ENCODE measurements at regions not wholly inside any gene's neighbourhood (a gene's known extent, or its start where the extent isn't known, plus 50 kb on each side); places are given as distances from the start of the nearest gene placed in this dataset.

DNA sequence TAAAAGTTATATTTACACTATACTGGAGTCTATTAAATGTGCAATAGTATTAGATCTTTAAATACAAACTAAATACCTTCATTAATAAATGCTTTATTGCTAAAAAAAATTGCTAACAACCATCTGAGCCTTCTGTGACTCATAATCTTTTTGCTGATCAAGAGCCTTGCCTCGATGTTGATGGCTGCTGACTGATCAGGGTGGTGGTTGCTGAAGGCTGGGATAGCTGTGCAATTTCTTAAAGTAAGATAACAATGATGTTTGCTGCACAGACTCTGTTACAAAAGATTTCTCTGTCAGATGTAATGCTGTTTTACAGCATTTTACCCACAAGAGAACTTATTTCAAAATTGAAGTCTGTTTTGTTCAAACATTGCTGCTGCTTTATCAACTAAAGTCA lies 421.4 kb upstream of the CYRIA start:
- ChIA-PET CTCF (no interaction called here), POLR2A (no interaction called here)
- TF ChIP-seq, protein P1, sequence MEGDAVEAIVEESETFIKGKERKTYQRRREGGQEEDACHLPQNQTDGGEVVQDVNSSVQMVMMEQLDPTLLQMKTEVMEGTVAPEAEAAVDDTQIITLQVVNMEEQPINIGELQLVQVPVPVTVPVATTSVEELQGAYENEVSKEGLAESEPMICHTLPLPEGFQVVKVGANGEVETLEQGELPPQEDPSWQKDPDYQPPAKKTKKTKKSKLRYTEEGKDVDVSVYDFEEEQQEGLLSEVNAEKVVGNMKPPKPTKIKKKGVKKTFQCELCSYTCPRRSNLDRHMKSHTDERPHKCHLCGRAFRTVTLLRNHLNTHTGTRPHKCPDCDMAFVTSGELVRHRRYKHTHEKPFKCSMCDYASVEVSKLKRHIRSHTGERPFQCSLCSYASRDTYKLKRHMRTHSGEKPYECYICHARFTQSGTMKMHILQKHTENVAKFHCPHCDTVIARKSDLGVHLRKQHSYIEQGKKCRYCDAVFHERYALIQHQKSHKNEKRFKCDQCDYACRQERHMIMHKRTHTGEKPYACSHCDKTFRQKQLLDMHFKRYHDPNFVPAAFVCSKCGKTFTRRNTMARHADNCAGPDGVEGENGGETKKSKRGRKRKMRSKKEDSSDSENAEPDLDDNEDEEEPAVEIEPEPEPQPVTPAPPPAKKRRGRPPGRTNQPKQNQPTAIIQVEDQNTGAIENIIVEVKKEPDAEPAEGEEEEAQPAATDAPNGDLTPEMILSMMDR (IDR thresholded peaks at IDR 0.05; ENCODE audit: insufficient read depth, low read depth, low read length), result no peak
- H3K27me3 ChIP-seq (ENCODE audit: control insufficient read depth, insufficient read depth, low read length), result no peaks in the 10 kb centered on the region
- no peak overlapping the region for H3K4me3 ChIP-seq (ENCODE audit: low read depth, low read length)
- DNase-seq (ENCODE audit: low read depth), result no peak
- no peaks in the 10 kb centered on the region for H3K36me3 ChIP-seq (ENCODE audit: control insufficient read depth, insufficient read depth, low read length)

DNA sequence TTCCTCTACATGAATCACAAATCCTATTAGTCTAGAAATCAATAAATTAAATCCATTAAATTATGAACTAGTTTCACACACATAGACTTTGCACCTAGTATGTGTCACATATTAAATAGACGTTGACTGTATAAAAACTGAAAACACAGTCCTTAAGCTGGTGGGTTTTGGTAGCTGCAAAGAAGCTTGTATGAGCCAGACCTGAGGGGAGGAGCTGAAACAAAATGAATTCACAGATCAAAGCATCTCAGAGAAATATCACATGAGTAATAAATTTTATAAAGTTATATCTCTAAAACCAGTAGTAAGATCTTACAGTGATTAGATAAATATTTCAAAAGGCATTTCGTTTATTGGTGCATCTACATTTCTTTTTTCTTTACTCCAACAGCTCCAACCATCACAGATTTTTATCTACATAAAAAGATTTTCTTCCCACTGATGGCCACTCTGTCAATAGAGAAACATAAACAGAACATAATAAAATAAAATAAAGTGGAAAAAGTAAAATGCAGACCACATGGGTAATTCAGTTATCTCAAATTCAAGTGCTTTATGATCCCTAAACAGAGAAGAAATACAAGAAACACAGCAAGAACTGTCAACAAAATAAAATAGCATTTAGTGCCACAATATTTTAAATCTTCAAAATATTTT lies 420.0 kb upstream of the CYRIA start:
- ChIA-PET CTCF (no interaction called here), POLR2A (no interaction called here)
- TF ChIP-seq, protein P1 (IDR thresholded peaks at IDR 0.05; ENCODE audit: insufficient read depth, low read depth, low read length), result no peak
- DNase-seq (ENCODE audit: low read depth), result no peak
- Histone ChIP-seq H3K4me3 (ENCODE audit: low read depth, low read length) (no peak overlapping the region), H3K36me3 (ENCODE audit: control insufficient read depth, insufficient read depth, low read length) (no peaks in the 10 kb centered on the region), H3K27me3 (ENCODE audit: control insufficient read depth, insufficient read depth, low read length) (no peaks in the 10 kb centered on the region)

DNA sequence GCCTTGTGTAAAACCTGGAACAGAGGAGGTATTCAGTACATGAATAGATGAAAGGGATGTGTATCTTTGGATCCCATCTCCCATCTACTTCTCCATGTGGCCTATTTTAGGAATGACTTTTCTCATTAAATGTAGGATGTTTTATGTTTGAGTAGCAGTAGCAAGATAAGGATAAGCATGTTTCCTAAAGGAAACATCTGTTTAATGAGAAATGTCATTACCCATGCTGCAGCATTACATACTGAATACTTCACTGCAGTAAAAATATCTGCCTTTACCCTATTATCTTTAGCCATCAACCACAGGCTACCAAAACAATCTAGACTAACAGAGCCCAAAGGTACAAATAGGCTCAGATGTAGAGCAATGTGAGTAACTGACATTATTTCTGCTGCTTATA lies 419.2 kb upstream of the CYRIA start:
- ChIA-PET POLR2A (no interaction called here), CTCF (no interaction called here)
- no peaks in the 10 kb centered on the region for H3K27me3 ChIP-seq (ENCODE audit: control insufficient read depth, insufficient read depth, low read length)
- no peaks in the 10 kb centered on the region for H3K36me3 ChIP-seq (ENCODE audit: control insufficient read depth, insufficient read depth, low read length)
- no peak for DNase-seq (ENCODE audit: low read depth)
- H3K4me3 ChIP-seq (ENCODE audit: low read depth, low read length), result no peak overlapping the region
- TF ChIP-seq, protein P1 (IDR thresholded peaks at IDR 0.05; ENCODE audit: insufficient read depth, low read depth, low read length), result no peak

DNA sequence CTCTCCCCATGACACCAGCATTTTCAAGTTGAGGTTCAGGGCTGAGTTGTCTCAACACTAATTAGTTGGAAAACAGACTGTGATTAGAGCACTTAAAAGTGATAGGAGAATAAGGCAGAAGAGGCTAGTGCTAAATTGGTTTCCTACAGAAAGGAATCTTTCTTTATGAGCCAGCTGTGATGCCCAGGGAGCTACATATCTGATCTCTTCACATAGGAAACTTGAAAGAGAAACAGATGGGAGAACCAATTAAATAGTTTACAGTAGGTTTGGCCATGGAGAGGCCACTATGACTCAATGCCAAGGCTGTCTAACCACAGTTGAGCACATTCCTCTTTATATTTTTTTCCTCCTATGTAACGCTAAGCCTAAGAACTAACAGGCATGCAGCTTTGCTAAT lies 418.3 kb upstream of the CYRIA start:
- Histone ChIP-seq H3K27me3 (ENCODE audit: control insufficient read depth, insufficient read depth, low read length) (no peaks in the 10 kb centered on the region), H3K36me3 (ENCODE audit: control insufficient read depth, insufficient read depth, low read length) (no peaks in the 10 kb centered on the region), H3K4me3 (ENCODE audit: low read depth, low read length) (no peak overlapping the region)
- POLR2A ChIA-PET, result no interaction called here
- CTCF ChIA-PET, result no interaction called here
- TF ChIP-seq, protein P1 (IDR thresholded peaks at IDR 0.05; ENCODE audit: insufficient read depth, low read depth, low read length), result no peak
- DNase-seq (ENCODE audit: low read depth), result no peak

DNA sequence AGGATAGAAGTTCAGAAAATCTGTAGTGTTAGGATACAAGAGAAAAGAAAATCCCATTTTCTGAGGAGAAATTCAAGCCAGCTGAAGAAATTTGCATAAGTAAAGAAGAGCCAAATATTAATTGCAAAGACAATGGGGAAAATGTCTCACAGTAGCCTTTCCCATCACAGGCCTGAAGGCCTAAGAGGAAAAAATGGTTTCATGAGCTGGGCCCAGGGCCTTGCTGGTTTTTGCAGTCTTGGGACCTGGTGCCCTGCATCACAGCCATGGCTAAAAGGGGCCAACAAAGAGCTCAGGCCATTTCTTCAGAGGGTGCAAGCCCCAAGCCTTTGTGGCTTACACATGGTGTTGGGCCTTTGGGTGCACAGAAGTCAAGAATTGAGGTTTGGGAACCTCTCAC lies 413.6 kb upstream of the CYRIA start:
- H3K4me3 ChIP-seq (ENCODE audit: low read depth, low read length), result no peak overlapping the region
- H3K27me3 ChIP-seq (ENCODE audit: control insufficient read depth, insufficient read depth, low read length), result no peaks in the 10 kb centered on the region
- ChIA-PET CTCF (no interaction called here), POLR2A (no interaction called here)
- TF ChIP-seq, protein P1 (IDR thresholded peaks at IDR 0.05; ENCODE audit: insufficient read depth, low read depth, low read length), result no peak
- H3K36me3 ChIP-seq (ENCODE audit: control insufficient read depth, insufficient read depth, low read length), result no peaks in the 10 kb centered on the region
- DNase-seq (ENCODE audit: low read depth), result no peak

Measured in BJ (cell line).